HT-29 (cell line): ENCODE measurements at regions not wholly inside any gene's neighbourhood (a gene's known extent, or its start where the extent isn't known, plus 50 kb on each side); places are given as distances from the start of the nearest gene placed in this dataset.

Experiments used
- DNase-seq: peaks from one replicate; pipeline ENCODE4 v3.0.0-alpha.2; 2015; ENCODE audit warnings: low spot score

- DNase-seq = no peak
Measured at GRCh38 chr18:27695503-27695902, 481.4 kb downstream of the CDH2 start.

GRCh38 chr18:27695052-27695451, 481.9 kb downstream of the CDH2 start:
- DNase-seq = no peak

- DNase-seq = no peak
Measured at GRCh38 chr18:27688581-27688980, 488.3 kb downstream of the CDH2 start.

DNA sequence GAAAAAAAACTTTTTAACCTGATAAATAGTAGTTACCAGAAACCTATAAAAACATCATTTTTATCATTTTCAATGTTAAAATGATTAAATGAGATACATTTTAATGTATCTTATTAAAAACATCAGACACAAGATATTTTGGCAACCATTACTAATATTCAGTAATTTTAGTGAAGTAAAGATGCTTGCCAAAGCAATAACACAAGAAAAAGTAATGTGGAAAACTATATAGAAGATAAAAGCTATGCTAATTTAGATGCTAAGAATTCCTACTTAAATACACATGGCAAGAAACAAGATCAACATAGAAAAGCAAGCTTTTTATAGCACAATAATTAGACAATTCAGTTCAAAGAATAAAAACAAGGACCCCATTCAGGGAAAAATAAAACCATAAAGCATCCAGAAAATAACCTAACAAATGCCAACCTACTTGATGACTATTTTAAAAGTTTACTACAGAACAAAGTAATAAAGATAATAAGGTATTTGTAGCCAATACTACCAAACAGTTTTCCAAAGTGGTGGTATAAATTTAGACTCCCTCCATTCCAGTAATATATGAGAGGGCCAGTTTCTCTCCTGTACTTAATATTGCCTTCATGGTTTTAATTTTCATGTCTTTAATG, 489.5 kb downstream of the CDH2 start:
- no peak for DNase-seq

DNA sequence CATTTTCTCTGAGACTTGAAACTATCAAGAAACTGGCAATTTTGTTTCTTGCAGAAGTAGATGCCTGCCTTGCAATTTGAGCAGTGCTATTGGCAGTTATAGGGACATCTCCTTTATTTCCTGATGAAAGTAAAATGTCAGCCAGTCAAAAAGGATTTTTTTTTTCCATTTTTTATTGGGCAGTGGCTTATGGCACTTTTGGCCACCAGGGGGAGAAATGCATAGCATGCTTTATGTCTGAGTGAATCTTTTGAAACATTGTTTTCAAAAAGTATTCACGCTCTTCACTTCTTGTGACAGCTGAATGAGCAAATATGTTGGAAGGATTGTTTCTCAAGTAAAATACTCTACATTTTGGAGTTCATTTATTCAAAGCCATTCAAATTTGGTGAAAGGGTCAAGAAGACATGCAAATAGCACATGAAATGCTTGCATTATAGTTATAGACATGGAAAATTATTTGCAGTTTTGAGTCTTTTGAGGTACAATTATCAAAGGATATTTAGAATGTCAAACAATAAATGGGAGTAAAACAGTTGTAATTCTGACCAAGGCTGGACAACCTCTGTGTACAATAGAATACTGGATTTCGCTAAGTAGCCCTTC, 491.0 kb downstream of the CDH2 start:
- DNase-seq = peak; percentile 41

DNA sequence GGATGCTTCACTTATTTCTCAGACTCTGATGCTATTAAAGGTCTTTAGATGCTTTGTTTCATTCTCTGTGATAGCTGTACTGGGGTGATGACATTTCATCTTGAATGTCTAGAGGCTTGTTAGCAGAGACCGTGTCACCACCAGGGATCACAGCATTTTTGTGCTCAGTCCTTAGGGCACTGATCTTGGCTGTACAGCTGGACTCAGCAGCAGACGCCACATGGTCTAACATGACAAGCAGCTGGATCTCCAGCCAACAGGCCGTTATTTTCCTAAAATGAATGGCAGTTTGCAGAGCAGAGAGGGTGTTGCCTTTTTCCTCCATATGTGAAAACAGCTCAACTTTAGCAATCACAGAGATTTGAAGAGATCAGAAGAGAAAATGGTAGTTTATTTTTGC, 491.8 kb downstream of the CDH2 start:
- DNase-seq = no peak

DNA sequence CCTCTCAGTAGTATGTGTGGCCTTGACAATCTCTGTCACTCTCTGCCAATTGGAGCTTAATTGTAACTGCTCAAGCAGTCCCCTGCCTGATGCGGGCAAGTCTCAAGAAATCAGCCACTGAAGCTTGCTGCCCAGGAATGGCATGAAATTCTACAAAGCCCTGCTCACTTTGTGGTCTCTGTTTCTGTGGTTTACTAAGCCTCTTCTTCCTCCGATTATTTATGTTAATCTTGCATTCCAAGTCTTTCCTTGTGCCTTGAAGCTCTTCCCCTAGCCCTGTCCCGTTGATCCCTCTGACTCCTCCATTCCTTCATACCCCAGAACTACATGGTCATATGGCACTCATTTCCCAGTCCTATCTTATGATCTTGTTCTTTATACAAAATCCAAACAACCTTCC, 489.3 kb upstream of the CHST9 start:
- DNase-seq = no peak

- no peak for DNase-seq
Measured at GRCh38 chr18:27673861-27674260, 488.8 kb upstream of the CHST9 start.

DNA sequence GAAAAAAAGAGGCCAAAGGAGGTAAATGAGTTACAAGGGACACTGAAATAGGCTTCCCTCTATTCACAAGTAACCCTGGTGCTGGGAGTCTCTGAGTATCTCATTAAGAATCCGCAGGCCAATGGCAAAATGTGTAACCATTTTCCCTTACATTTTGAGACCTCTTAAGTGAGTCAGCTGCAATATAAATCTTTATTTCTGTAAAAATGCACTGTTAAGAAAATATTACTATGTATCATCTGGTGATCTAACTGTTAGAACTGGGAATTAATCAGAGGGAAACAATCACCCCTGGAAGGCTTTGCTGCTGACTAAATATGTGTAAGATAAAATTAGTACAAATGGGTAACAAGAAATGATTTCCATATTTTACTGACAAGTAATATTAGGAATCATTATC, 483.1 kb upstream of the CHST9 start:
- no peak for DNase-seq

DNA sequence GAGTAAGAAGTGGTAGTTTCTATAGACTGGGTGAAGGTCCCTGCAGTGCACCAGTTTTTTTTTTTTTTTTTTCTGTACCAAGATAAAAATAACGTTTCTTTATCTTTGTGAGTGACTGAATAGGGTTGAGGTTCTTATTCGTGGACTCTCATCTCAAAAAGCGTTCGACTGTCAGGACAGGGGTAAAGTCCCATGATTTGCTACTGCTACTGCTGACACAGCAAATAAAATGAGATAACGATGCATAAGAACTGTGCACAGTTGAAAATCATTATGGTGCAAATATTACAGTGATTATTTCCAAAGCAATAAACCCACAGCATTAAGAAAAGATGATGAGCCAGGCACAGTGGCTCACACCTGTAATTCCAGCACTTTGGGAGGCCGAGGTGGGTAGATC, 482.0 kb upstream of the CHST9 start:
- DNase-seq = no peak

GRCh38 chr18:27666016-27666415, 480.9 kb upstream of the CHST9 start:
- no peak for DNase-seq

DNA sequence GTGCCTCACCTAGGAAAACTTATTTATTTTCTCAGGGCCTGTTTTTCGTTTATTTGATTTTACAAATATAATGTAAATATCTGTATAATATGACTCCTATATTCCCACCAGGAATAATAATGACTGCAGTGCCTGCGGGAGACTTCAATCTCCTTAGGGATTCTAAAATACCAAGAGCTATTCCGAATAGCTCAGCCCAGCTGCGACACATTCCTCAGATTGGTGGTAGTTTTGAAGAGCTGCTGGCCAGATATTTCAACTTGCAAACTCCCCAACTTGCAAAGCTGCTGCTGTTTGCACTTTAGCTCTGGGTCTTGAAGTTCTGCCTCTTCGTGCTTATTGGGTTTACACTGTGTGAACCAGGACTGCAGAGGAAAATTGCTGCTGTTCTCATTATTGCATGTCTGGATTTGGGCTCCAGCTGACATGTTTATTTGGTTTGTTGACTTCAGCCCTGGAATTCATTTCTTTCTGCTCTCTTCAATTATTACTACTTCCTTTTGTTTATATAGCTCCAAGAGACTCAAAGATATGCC, 480.2 kb upstream of the CHST9 start:
- no peak for DNase-seq

DNA sequence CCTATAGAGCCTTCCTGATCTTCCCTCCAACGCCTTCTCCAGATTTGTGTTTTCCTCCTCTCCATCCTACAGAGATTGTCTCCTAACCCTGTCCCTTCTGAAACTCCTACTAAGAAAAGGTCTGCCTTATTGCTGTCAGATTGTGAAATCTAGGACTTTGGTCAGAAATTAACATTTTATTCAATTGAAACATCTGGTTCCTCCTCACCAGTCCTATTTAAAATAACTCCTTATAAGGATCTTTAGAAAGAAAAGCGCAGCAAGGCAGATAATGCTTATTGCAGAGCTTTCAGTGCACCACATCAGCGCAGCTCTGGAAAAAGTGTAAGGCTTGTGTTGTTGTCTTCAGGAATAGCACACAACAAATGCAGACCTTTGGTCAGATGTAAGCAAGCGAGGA, 477.8 kb upstream of the CHST9 start:
- no peak for DNase-seq

GRCh38 chr18:27662537-27662936, 477.4 kb upstream of the CHST9 start:
- no peak for DNase-seq

DNA sequence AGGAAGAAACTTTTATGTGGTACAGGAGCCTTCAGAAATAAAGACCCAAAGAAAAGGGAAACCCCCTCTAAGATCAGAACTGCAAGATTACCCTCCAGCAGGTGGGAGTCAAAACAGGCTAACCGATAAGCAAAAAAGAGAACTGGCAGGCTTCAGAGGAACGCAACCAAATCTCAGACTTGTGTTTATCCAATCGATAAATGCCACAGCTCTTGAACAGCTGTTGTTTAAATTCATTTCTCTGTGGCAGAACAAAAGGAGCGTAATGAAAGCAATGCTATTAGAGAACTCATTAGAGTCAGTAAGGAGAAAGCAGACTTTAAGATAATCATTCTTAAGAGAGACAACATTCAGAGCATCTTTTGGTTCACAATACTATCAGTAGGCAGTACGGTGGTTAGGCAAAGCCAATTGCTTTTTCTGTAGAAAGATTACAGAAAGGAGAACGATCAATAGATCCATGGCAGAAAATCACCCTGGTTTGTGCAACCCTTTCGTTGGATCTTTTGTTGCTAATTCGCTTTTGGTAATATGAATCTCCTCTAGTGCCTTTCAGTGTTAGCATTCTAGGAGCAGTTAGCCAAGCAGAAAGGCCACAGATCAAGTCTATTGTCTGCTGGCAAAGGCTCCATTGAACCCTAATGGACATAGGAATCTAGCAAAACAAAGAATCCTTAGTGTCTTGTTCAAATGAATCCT, 476.4 kb upstream of the CHST9 start:
- no peak for DNase-seq

GRCh38 chr18:27656905-27657304, 471.8 kb upstream of the CHST9 start:
- no peak for DNase-seq

DNA sequence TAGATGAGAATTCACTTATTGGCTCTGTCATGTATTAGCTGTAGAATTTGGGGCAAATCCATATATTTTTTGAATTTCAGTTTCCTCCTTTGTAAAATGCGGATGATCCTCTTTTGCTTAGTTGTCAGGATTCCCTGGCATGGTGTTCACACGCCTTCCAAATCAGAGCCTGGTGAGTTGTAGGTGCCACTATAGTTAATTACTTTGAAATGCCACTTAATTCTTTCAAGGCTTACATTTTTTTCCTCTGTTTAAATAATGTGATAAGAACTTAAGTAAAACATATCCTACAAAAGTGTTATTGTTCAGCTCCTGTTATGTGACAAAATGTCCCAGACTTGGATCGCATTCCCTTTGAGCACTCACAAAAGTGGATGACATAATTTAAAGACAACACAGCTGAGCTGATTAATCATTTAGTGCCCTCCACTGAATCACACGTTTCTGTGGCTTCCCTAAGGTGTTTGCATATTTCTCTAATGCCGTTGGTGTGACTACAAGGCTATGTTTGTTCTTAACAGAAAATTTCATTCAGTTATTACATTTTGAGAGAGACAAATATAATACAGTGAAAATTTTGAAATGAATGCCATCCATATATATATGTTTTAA, 471.2 kb upstream of the CHST9 start:
- DNase-seq = no peak

DNA sequence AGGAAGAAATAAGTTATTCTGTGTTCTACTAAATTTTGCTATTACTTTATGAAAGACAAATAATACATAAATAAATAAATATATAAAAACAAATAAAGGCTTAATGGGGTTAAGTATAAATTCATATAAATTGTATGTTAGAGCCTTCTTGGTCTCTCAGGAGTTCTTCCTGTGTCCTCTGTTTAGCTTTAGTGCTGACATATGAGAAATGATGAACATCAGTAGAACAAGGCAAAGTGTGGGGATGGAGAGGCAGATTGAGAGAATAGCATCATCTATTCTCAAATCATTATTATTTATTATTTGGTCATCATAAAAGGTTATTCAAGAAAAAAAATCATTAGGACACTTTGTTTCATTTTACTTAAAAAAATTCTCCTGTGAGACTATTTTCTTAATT, 468.1 kb upstream of the CHST9 start:
- no peak for DNase-seq

DNA sequence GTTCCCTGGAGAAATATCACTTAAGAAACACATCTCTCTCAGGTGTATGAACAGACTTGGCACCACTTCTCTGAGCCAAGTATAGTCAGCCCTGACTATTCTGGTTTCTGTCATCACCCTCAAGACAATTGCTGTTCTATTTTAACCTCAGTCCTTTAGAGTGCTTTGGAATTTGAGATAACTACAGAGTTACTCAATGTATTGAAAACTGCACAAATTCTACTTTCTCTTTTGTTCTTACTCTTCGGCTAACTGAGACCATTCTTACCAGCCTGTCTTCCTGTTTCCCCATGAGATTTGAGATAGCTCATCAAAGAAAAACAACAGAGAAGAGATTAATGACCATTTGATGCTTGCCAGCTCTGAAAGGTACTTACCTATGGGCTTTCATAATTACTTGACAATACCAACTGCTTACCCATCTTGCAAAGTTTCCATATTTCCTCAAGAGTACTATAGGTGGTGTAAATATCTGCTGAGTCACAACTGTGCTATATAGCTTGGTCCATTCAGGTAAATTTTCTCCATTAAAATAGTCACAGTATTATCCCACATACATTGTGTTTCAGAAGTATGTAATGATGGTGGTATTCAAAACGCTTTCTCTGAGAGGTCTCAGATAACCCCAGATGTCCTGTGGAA, 467.5 kb upstream of the CHST9 start:
- no peak for DNase-seq

DNA sequence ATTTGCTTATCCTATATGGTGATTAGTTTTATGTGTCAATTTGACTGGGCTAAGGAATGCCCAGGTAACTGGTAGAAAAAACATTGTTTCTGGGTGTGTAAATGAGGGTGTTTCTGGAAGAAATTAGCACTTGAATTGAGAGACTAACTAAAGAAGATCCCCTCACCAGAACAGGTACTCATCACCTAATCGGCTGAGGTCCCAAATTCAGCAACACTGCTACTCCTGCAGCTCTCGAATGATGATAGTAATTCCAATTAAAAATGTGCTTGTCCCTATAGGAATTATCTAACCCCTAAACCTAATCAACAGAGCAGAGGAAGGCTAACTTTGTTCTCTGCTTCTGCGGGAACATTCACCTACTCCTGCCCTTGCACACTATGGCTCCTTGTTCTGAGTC, 464.5 kb upstream of the CHST9 start:
- DNase-seq = no peak

DNA sequence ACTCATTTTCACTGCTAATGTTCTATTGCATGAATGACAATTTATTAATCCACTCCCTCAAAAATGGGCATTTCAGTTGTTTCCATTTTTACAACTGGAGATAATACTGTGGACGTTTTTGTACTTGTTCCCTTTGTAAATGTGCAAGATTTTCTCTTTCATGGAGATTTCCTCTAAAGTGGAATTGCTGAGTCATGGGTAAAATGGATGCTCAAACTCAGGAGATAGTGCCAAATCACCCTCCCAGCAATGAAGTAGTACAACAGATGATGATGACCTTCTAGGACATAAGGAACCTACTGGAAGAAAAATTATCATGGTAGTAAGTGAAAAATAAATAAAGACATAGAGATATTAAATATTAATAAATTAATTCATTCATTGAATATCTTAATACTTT, 460.8 kb upstream of the CHST9 start:
- no peak for DNase-seq

GRCh38 chr18:27636576-27637085, 451.5 kb upstream of the CHST9 start:
- DNase-seq = no peak
